Prostate gland (tissue), 2 donors: ENCODE measurements at regions not wholly inside any gene's neighbourhood (a gene's known extent, or its start where the extent isn't known, plus 50 kb on each side); places are given as distances from the start of the nearest gene placed in this dataset.

Experiments used
- POLR2A ChIP-seq: fragments of 450-650 bp; IDR thresholded peaks from one replicate; pipeline ENCODE4 v1.6.1; 2016; ENCODE audit warnings: antibody characterized with exemption, mild to moderate bottlenecking
- POLR2AphosphoS5 ChIP-seq: sonication (generic); formaldehyde crosslinking; IDR thresholded peaks from one replicate; pipeline ENCODE4 v1.6.1; 2017; ENCODE audit warnings: antibody characterized with exemption
- TF ChIP-seq, protein P1 (sequence below), 4 experiments: fragments of 200-600 bp in 2 of 4; fragments of 450-650 bp in 2 of 4; sonication (generic) in 2 of 4; IDR thresholded peaks; 1 replicate in 3 of 4; 2 replicates in 1 of 4; pipeline ENCODE4 v1.5.1; 2016 to 2019; ENCODE audit warnings: antibody characterized with exemption in 4 of 4, mild to moderate bottlenecking in 2 of 4, moderate library complexity in 2 of 4

GRCh38 chr12:24240707-24241106 lies 291.2 kb upstream of the SOX5 start:
- TF ChIP-seq POLR2A (no peak), POLR2AphosphoS5 (no peak)
- TF ChIP-seq, protein P1, sequence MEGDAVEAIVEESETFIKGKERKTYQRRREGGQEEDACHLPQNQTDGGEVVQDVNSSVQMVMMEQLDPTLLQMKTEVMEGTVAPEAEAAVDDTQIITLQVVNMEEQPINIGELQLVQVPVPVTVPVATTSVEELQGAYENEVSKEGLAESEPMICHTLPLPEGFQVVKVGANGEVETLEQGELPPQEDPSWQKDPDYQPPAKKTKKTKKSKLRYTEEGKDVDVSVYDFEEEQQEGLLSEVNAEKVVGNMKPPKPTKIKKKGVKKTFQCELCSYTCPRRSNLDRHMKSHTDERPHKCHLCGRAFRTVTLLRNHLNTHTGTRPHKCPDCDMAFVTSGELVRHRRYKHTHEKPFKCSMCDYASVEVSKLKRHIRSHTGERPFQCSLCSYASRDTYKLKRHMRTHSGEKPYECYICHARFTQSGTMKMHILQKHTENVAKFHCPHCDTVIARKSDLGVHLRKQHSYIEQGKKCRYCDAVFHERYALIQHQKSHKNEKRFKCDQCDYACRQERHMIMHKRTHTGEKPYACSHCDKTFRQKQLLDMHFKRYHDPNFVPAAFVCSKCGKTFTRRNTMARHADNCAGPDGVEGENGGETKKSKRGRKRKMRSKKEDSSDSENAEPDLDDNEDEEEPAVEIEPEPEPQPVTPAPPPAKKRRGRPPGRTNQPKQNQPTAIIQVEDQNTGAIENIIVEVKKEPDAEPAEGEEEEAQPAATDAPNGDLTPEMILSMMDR (IDR thresholded peaks at IDR 0.05) = no peak
